IMR-90 (cell line): ENCODE measurements at regions not wholly inside any gene's neighbourhood (a gene's known extent, or its start where the extent isn't known, plus 50 kb on each side); places are given as distances from the start of the nearest gene placed in this dataset.

Experiments
- ATAC-seq: fragments of 200-7000 bp; cut with Tn5 transposase; 2 replicates; pipeline ENCODE4 v1.9.1; 2020; ENCODE audit warnings: low read depth, mild to moderate bottlenecking, moderate library complexity
- BruUV-seq: library from RNA; stranded (reverse); fragments of 400-500 nt; replicated peaks from 2 replicates; lab custom pipeline; 2021; lab: Mats Ljungman, UMichigan
- CTCF ChIA-PET: fragments of 300-600 bp; formaldehyde crosslinking; extraction: SDS; loops from one replicate; lab custom pipeline; 2021; ENCODE audit warnings: antibody characterized with exemption; lab: Yijun Ruan, JAX
- POLR2A ChIA-PET: fragments of 300-600 bp; sonication (Branson Sonifier 250); formaldehyde crosslinking; loops from one replicate; lab custom pipeline; 2022; ENCODE audit warnings: antibody characterized with exemption; ENCODE audit not compliant: unreplicated experiment; lab: Charles Lee
- DNase-seq: peaks from one replicate; pipeline ENCODE4 v3.0.0; 2013
- H2AFZ ChIP-seq: replicated peaks from 2 replicates; pipeline ENCODE3; 2013; ENCODE audit warnings: low read length, mild to moderate bottlenecking; ENCODE audit not compliant: poor library complexity
- H2AK5ac ChIP-seq: 2 replicates; pipeline ENCODE4 v1.6.1; 2013; ENCODE audit warnings: low read depth, low read length, inconsistent platforms
- H2AK9ac ChIP-seq: replicated peaks from 2 replicates; pipeline ENCODE3; 2013; ENCODE audit warnings: mild to moderate bottlenecking, low read depth, low read length, moderate library complexity; ENCODE audit not compliant: poor library complexity
- H2BK120ac ChIP-seq: 2 replicates; pipeline ENCODE4 v1.6.1; 2013; ENCODE audit warnings: low read depth, low read length, inconsistent platforms
- H2BK15ac ChIP-seq: 3 replicates; pipeline ENCODE4 v1.6.1; 2013; ENCODE audit warnings: low read depth, low read length, inconsistent platforms
- H2BK20ac ChIP-seq: 2 replicates; pipeline ENCODE4 v1.6.1; 2013; ENCODE audit warnings: low read depth, mild to moderate bottlenecking, inconsistent platforms, low read length, moderate library complexity
- H2BK5ac ChIP-seq: 2 replicates; pipeline ENCODE4 v1.6.1; 2013; ENCODE audit warnings: mild to moderate bottlenecking, low read depth, low read length, inconsistent platforms; ENCODE audit not compliant: poor library complexity, severe bottlenecking
- H3K14ac ChIP-seq: replicated peaks from 2 replicates; pipeline ENCODE4 v1.6.1; 2013; ENCODE audit warnings: low read depth, low read length, inconsistent platforms
- H3K18ac ChIP-seq: 2 replicates; pipeline ENCODE4 v1.6.1; 2013; ENCODE audit warnings: low read depth, low read length, control low read depth
- H3K23ac ChIP-seq: 2 replicates; pipeline ENCODE4 v1.6.1; 2013; ENCODE audit warnings: low read depth, low read length, inconsistent platforms
- H3K27ac ChIP-seq: 2 replicates; pipeline ENCODE4 v1.5.1; 2013; ENCODE audit warnings: mild to moderate bottlenecking, control low read depth, low read length; ENCODE audit not compliant: insufficient read depth
- H3K27me3 ChIP-seq: 2 replicates; pipeline ENCODE4 v1.6.1; 2013; ENCODE audit warnings: low read length; ENCODE audit not compliant: control insufficient read depth, insufficient read depth
- H3K36me3 ChIP-seq: 2 replicates; pipeline ENCODE4 v1.6.1; 2013; ENCODE audit warnings: low read length, mixed read lengths; ENCODE audit not compliant: control insufficient read depth, insufficient read depth
- H3K4ac ChIP-seq: 2 replicates; pipeline ENCODE4 v1.6.1; 2013; ENCODE audit warnings: low read depth, low read length, inconsistent platforms
- H3K4me1 ChIP-seq: 2 replicates; pipeline ENCODE4 v1.6.1; 2013; ENCODE audit warnings: low read length, mixed read lengths; ENCODE audit not compliant: control insufficient read depth, insufficient read depth
- H3K4me2 ChIP-seq: 2 replicates; pipeline ENCODE4 v1.6.1; 2013; ENCODE audit warnings: low read depth, mild to moderate bottlenecking, control low read depth, low read length, moderate library complexity
- H3K4me3 ChIP-seq: 2 replicates; pipeline ENCODE4 v1.5.1; 2013; ENCODE audit warnings: low read depth, mild to moderate bottlenecking, control low read depth, low read length, moderate library complexity; ENCODE audit not compliant: insufficient read depth
- H3K56ac ChIP-seq: 2 replicates; pipeline ENCODE4 v1.6.1; 2013; ENCODE audit warnings: low read length, inconsistent platforms; ENCODE audit not compliant: insufficient read depth; ENCODE audit errors: extremely low read depth
- H3K79me1 ChIP-seq, 2 experiments: 2 replicates each; pipeline ENCODE4 v1.6.1; 2013; ENCODE audit warnings: low read length in 2 of 2, inconsistent platforms in 1 of 2, low read depth in 1 of 2
- H3K9ac ChIP-seq: 2 replicates; pipeline ENCODE4 v1.6.1; 2013; ENCODE audit warnings: low read depth, low read length, control low read depth
- H3K9me1 ChIP-seq: 2 replicates; pipeline ENCODE4 v1.6.1; 2013; ENCODE audit warnings: low read length, inconsistent platforms; ENCODE audit not compliant: insufficient read depth
- H3K9me3 ChIP-seq: 2 replicates; pipeline ENCODE4 v1.6.1; 2013; ENCODE audit warnings: low read length; ENCODE audit not compliant: control insufficient read depth, insufficient read depth
- H4K20me1 ChIP-seq: 2 replicates; pipeline ENCODE4 v1.6.1; 2013; ENCODE audit warnings: low read length, inconsistent platforms; ENCODE audit not compliant: insufficient read depth
- H4K5ac ChIP-seq: 2 replicates; pipeline ENCODE4 v1.6.1; 2013; ENCODE audit warnings: mild to moderate bottlenecking, low read depth, low read length, control low read depth
- H4K8ac ChIP-seq, 2 experiments: 2 replicates each; pipeline ENCODE4 v1.6.1; 2013; ENCODE audit warnings: low read depth in 2 of 2, low read length in 2 of 2, control low read depth in 1 of 2, inconsistent platforms in 1 of 2
- H4K91ac ChIP-seq: 2 replicates; pipeline ENCODE4 v1.6.1; 2013; ENCODE audit warnings: low read depth, low read length, inconsistent platforms; ENCODE audit not compliant: insufficient read depth
- SMC3 ChIP-seq: fragments of 150-350 bp; IDR thresholded peaks from 2 replicates; pipeline ENCODE4 v1.6.1; 2016; ENCODE audit warnings: low read depth, mild to moderate bottlenecking, antibody characterized with exemption, low read length, moderate library complexity
- WGBS, 2 experiments: methylation state at CpG; one replicate each; pipeline versions ENCODE4 v1.1.5 to v1.1.7; 2013; ENCODE audit warnings: missing lambda C conversion rate in 2 of 2; ENCODE audit not compliant: insufficient read length in 1 of 2; ENCODE audit errors: extremely low coverage in 2 of 2; 5-methylcytosine and 5-hydroxymethylcytosine counted together
- dilution Hi-C: fragments of 300-500 bp; cut with HindIII; formaldehyde crosslinking; loops from one replicate; pipeline ENCODE4 v1.14.3; 2018; ENCODE audit warnings: low sequenced_read_pairs; ENCODE audit not compliant: unreplicated experiment
- in situ Hi-C: fragments of 300-500 bp; cut with MboI; formaldehyde crosslinking; loops from 3 replicates; pipeline ENCODE4 v1.14.3; 2019; ENCODE audit warnings: low sequenced_read_pairs, inconsistent platforms, mixed read lengths
- intact Hi-C: fragments of 100-400 bp; cut with micrococcal nuclease; formaldehyde crosslinking; loops from 2 replicates; pipeline ENCODE4 v1.10.0; 2022

- Histone ChIP-seq H3K4me3 (no peak overlapping the region), H2AK9ac (no peak overlapping the region), H3K23ac (no peak overlapping the region), H3K9ac (no peak overlapping the region), H3K4ac (no peak overlapping the region), H2BK120ac (no peak overlapping the region), H3K27ac (no peak overlapping the region), H2AK5ac (no peak overlapping the region), H3K9me1 (no peaks in the 10 kb centered on the region), H3K4me1 (no peaks in the 10 kb centered on the region), H2BK15ac (no peak overlapping the region), H2BK20ac (no peak overlapping the region), H3K18ac (no peak overlapping the region), H2AFZ (no peak overlapping the region), H4K8ac (no peak overlapping the region), H3K56ac (no peak overlapping the region), H4K91ac (no peak overlapping the region), H4K5ac (no peak overlapping the region), H3K79me1 (no peaks in the 10 kb centered on the region), H4K20me1 (no peaks in the 10 kb centered on the region), H3K9me3 (peaks cover 27% of the 10 kb centered on the region), H3K27me3 (no peaks in the 10 kb centered on the region), H3K14ac (no peak overlapping the region), H3K4me2 (no peak overlapping the region), H3K36me3 (no peaks in the 10 kb centered on the region), H2BK5ac (no peak overlapping the region)
- CTCF ChIA-PET, result interaction anchor here (0.6 kb wide), 1 partner anchor 12 kb away, joined by 4 read pairs; no protein-coding TSS in a partner anchor
- intact Hi-C loops, result no loop called here
- POLR2A ChIA-PET, result no interaction called here
- no CpG with 5 or more reads among the region's 6 CpGs for WGBS, 2 experiments
- BruUV-seq, result no TSS peak
- in situ Hi-C loops, result no loop called here
- dilution Hi-C loops, result no loop called here
- ATAC-seq (no peak), DNase-seq (no peak)
- no peak for TF ChIP-seq SMC3
Observed at GRCh38 chr10:128287921-128288320, 161.7 kb upstream of the MKI67 start.
